Effector CD4-positive, alpha-beta T cell (primary cell): ENCODE measurements at regions not wholly inside any gene's neighbourhood (a gene's known extent, or its start where the extent isn't known, plus 50 kb on each side); places are given as distances from the start of the nearest gene placed in this dataset.
"Not testable (repeated sequence)": the region's sequence is repeated elsewhere in the genome, so short reads cannot be mapped to it uniquely, and the experiment has no call there.

ENCODE experiments used
- DNase-seq: peaks from one replicate; pipeline ENCODE4 v3.0.0-alpha.2; 2020

GRCh38 chr2:242159921-242160320 lies 290.4 kb downstream of the RTP5 start:
- not testable (repeated sequence) for DNase-seq

GRCh38 chr2:242165115-242165514 lies 295.6 kb downstream of the RTP5 start:
- DNase-seq, result not testable (repeated sequence)

DNA sequence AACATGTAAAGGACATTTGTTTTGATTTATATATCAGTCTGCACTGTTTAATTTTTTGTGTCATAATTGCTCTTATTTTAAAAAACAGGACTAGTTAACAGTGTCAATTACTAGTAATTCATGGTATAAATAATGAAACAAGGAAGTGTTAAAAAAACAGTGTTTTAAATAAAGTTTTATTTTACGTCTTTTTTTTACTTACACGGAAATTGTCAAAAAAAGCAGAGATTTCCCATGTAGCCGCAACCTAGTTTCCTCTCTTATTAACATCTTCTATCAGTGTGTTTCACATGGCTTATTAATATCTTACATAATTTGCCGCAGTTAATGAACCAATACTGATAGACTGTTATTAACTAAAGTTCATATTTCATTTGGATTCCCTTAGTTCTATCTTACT lies 301.8 kb downstream of the RTP5 start:
- not testable (repeated sequence) for DNase-seq
